ENCODE measurements at regions not wholly inside any gene's neighbourhood (a gene's known extent, or its start where the extent isn't known, plus 50 kb on each side); places are given as distances from the start of the nearest gene placed in this dataset.

DNA sequence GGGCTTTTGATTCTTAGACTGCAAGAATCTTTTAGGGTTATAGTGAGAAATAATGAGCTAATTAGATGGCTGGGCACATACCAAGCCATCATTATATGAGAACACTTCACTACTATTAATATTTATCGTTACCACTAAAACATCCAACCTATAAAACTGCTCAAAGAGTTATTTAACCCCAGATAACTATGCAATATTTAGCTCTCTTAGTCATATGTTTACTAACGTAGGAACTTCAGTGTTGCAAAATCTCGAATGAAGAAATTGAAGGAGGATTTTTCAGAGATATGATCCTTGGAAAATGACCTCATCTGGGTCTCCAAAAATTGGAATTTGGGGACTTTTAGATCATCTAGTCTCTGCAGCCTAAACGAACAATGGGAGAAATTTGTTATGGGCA is 265.0 kb upstream of the RPS6KA3 start:
- Histone ChIP-seq H4K20me1 (no peaks in the 10 kb centered on the region), H3K9ac (no peak overlapping the region), H3K36me3 (no peaks in the 10 kb centered on the region), H3K9me3 (replicated peaks in 1 of 11) (no peaks in the 10 kb centered on the region), H3K4me2 (no peak overlapping the region), H3K27ac (no peak overlapping the region), H3K27me3 (no peaks in the 10 kb centered on the region), H3K4me1 (peaks cover 0 to 21% (median 14%) of the 10 kb centered on the region in 10 experiments; a peak in 15 of 20 replicates), H3K4me3 (no peak overlapping the region)
- no peak for TF ChIP-seq Cebpa-rat (IDR thresholded peaks at IDR 0.05)

DNA sequence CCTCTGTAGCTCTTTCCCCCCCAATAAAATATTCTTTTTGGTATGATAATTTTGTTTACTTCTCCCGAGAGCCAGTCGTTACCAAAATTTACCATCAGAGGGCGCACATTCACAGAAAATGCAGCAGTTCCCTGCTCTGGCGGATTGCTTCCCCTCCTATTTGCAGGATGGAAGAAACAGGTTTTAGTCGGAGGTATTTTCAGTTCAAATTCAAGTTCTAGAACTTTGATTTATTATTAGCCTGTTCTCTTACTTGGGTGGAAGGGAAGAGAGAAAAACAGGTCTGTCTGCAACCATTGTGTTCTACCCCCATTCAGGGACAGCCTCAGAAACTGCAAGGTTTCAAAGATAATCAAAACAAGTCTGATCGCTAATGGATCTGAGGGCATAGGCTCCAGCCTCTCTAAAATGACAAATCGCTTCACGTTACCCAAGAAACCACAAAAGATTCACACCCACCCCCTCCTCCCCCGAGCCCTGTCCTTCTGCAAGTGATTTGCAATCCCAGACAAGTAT is 263.8 kb upstream of the RPS6KA3 start:
- Histone ChIP-seq H3K4me3 (no peak overlapping the region), H3K4me1 (peaks cover 0 to 21% (median 14%) of the 10 kb centered on the region in 10 experiments; a peak in 15 of 20 replicates), H3K36me3 (no peaks in the 10 kb centered on the region), H3K27me3 (no peaks in the 10 kb centered on the region), H3K9ac (no peak overlapping the region), H3K27ac (no peak overlapping the region), H3K9me3 (replicated peaks in 1 of 11) (no peaks in the 10 kb centered on the region), H3K4me2 (peak overlapping the region in 9 of 11 experiments; percentile 16 to 53 (median 33); a peak in 12 of 22 replicates), H4K20me1 (no peaks in the 10 kb centered on the region)
- no peak for TF ChIP-seq Cebpa-rat (IDR thresholded peaks at IDR 0.05)

DNA sequence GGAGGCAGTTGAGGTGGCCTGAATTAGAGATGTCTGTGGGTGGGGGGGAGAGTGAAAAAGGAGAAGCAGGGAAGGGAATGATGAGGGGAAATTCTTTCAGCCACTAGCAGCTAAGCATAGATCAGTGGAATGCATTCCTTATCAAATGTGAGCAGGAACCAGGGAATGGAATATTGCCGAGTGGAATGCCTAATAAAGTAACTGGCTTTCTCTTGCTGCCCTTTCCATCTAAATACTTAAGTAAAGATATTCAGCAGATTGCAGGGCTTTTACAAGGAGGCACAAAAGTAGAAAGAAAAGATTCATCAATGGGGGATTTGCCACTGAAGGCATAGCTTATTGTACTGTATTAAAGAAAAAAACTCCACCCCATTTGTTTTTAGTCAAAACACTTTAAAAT is 263.0 kb upstream of the RPS6KA3 start:
- no peak overlapping the region for H3K27ac ChIP-seq
- no peaks in the 10 kb centered on the region for H3K9me3 ChIP-seq (replicated peaks in 1 of 11)
- no peaks in the 10 kb centered on the region for H4K20me1 ChIP-seq
- no peaks in the 10 kb centered on the region for H3K27me3 ChIP-seq
- TF ChIP-seq Cebpa-rat (IDR thresholded peaks at IDR 0.05), result no peak
- no peak overlapping the region for H3K4me3 ChIP-seq
- no peak overlapping the region for H3K9ac ChIP-seq
- peaks cover 0 to 21% (median 14%) of the 10 kb centered on the region in 10 experiments; a peak in 15 of 20 replicates for H3K4me1 ChIP-seq
- H3K36me3 ChIP-seq, result no peaks in the 10 kb centered on the region
- peak overlapping the region in 5 of 11 experiments; percentile 19 to 45 (median 24); a peak in 10 of 22 replicates for H3K4me2 ChIP-seq

DNA sequence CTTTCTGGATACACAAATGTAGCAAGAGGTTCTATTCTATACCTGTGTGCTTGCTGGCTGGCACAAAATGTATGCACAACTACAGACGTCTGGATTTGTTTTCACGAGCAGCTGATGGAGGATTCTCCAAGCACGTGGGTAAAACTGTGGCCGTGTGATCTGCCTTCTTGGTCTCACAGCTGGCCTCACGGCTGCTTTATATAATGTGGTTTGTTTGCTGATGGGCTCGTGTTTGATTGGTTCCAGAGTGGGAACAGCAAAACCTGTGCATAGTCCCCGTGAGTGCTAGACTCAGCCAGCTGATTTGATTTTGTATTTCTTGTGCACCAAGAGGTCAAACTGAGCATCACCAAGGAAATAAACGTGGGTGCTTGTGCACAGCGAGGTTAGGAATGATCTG is 262.6 kb upstream of the RPS6KA3 start:
- Histone ChIP-seq H3K9ac (no peak overlapping the region), H3K4me2 (peak overlapping the region in 7 of 11 experiments; percentile 6 to 45 (median 23); a peak in 12 of 22 replicates), H4K20me1 (no peaks in the 10 kb centered on the region), H3K9me3 (replicated peaks in 1 of 11) (no peaks in the 10 kb centered on the region), H3K36me3 (no peaks in the 10 kb centered on the region), H3K4me1 (peaks cover 0 to 21% (median 14%) of the 10 kb centered on the region in 10 experiments; a peak in 15 of 20 replicates), H3K27ac (no peak overlapping the region), H3K27me3 (no peaks in the 10 kb centered on the region), H3K4me3 (no peak overlapping the region)
- no peak for TF ChIP-seq Cebpa-rat (IDR thresholded peaks at IDR 0.05)

DNA sequence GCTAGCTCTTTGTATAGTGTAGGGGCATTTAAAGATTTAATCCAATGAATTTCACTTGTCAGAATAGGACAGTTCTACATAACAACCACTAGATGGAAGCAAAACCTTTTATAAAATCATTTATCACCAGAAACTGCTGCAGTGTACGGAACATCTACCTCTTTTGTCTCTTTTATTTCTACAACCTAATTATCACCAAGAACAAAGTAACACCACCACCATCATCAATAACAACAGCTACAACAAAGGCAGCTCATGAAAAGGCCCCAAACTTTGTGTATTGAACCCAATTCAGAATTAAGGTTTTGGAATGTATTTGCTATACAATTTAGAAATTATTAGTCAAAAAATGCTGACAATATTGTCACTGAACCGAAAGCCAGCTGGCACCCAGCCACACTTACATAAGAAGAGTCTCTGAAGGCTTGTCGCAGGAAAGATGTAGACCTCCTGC is 260.9 kb upstream of the RPS6KA3 start:
- no peaks in the 10 kb centered on the region for H4K20me1 ChIP-seq
- no peak overlapping the region for H3K9ac ChIP-seq
- no peak overlapping the region for H3K27ac ChIP-seq
- H3K36me3 ChIP-seq, result no peaks in the 10 kb centered on the region
- H3K4me1 ChIP-seq, result peaks cover 8 to 26% (median 19%) of the 10 kb centered on the region in 10 experiments; a peak in 18 of 20 replicates
- no peak for TF ChIP-seq Cebpa-rat (IDR thresholded peaks at IDR 0.05)
- no peaks in the 10 kb centered on the region for H3K9me3 ChIP-seq (replicated peaks in 1 of 11)
- H3K27me3 ChIP-seq, result no peaks in the 10 kb centered on the region
- H3K4me3 ChIP-seq, result no peak overlapping the region
- H3K4me2 ChIP-seq, result no peak overlapping the region

DNA sequence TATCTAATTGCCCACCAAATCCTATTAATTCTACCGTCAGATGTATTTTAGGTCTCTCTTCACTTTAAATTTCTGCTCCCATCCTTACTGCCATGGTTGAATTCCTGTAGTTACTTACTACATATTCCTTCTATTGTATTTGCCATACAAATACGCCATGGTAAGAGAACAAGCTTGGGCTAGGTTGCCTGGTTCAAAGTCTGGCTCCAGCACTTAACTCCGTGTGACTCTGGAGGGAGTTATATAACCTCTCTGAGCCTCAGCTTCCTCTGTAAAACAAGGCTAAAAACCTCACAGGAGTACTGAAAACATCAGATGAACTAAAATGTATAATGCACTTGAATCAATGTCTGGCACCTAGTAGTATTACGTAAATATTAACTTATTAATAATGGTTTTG is 260.3 kb upstream of the RPS6KA3 start:
- no peak overlapping the region for H3K27ac ChIP-seq
- H3K4me3 ChIP-seq, result no peak overlapping the region
- no peaks in the 10 kb centered on the region for H4K20me1 ChIP-seq
- H3K9me3 ChIP-seq (replicated peaks in 1 of 11), result no peaks in the 10 kb centered on the region
- no peak overlapping the region for H3K9ac ChIP-seq
- no peaks in the 10 kb centered on the region for H3K27me3 ChIP-seq
- no peak for TF ChIP-seq Cebpa-rat (IDR thresholded peaks at IDR 0.05)
- no peak overlapping the region for H3K4me2 ChIP-seq
- peaks cover 8 to 26% (median 19%) of the 10 kb centered on the region in 10 experiments; a peak in 18 of 20 replicates for H3K4me1 ChIP-seq
- H3K36me3 ChIP-seq, result no peaks in the 10 kb centered on the region

DNA sequence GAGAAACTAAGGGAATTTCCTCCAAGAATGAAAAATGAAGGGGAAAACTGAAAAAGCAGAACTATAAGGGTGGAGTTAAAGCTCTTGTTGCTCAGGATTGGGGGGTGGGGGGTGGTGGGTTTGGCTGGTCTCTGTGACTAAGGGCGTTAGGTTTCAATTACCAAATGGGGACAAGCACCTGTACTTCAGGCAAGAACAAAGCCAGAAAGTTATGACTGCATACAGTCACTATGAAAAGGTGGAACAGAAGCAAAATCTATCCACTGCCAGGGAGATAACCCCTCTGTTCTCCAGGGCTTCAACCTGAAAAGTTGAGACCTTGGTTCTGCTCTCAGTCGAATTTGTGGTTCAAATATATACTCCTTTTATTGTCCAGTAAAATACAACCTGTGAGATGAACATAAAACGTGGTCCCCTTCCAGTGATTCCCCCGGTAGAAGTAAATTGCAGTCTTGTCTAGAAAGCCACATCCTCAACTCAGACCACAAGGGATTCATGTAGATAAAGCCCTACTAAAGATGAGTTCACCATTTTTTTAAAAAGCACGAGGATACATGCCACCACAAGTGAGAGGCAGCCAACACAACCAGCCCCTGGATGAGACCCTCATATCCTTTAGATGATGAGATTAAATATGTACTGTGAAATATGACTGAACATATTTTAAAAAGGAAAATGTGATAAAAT is 257.1 kb upstream of the RPS6KA3 start:
- H3K4me1 ChIP-seq, result peaks cover 0 to 14% (median 5%) of the 10 kb centered on the region in 10 experiments; a peak in 11 of 20 replicates
- no peak overlapping the region for H3K9ac ChIP-seq
- no peaks in the 10 kb centered on the region for H4K20me1 ChIP-seq
- H3K4me3 ChIP-seq, result no peak overlapping the region
- no peaks in the 10 kb centered on the region for H3K36me3 ChIP-seq
- no peaks in the 10 kb centered on the region for H3K9me3 ChIP-seq (replicated peaks in 1 of 11)
- peaks cover 0 to 7% (median 0%) of the 10 kb centered on the region in 11 experiments; a peak in 1 of 22 replicates for H3K27me3 ChIP-seq
- H3K4me2 ChIP-seq, result peak overlapping the region in 6 of 11 experiments; percentile 15 to 37 (median 25); a peak in 8 of 22 replicates
- no peak for TF ChIP-seq Cebpa-rat (IDR thresholded peaks at IDR 0.05)
- H3K27ac ChIP-seq, result no peak overlapping the region

DNA sequence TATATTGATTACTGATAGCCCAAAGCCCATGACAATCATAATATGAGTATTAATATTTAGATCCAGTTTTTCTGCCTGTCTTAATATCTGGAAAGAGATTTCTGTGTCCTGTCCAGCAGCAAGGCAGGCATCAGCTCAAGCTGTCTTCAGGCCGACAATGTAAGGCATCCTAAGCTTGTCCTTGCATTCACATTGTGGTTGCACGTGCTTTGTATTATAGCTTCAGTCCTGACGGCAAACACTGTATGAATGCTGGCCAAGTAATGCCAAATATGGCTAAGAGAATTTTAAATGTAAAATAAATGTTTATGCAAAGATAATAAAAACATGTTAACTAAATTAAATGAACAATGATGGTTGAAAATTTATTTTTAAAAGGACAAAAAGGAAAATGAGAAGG is 255.7 kb upstream of the RPS6KA3 start:
- no peak overlapping the region for H3K4me3 ChIP-seq
- H3K27me3 ChIP-seq, result peaks cover 0 to 13% (median 0%) of the 10 kb centered on the region in 11 experiments; a peak in 1 of 22 replicates
- no peak for TF ChIP-seq Cebpa-rat (IDR thresholded peaks at IDR 0.05)

DNA sequence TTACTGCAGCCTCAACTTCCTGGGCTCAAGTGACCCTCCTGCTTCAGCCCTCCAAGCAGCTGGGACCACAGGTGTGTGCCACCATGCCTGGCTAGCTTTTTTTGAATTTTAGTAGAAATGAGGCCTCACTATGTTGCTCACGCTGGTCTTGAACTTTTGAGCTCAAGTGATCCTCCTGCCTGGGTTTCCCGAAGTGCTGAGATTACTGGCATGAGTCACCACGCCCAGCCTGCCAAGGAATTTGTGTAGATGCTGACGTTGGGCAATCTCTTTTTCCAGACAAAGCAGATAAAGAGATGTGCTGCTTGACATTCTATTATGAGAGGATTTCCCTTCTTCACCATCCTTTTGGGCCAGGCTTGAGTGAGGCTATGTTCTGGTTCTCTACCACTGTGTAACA is 254.5 kb upstream of the RPS6KA3 start:
- no peak overlapping the region for H3K27ac ChIP-seq

More for the DNA sequence above, 255.7 kb upstream of the RPS6KA3 start:
- no peak overlapping the region for H3K9ac ChIP-seq
- peaks cover 0 to 14% (median 5%) of the 10 kb centered on the region in 10 experiments; a peak in 10 of 20 replicates for H3K4me1 ChIP-seq
- no peak overlapping the region for H3K4me2 ChIP-seq
- H4K20me1 ChIP-seq, result no peaks in the 10 kb centered on the region
- H3K36me3 ChIP-seq, result no peaks in the 10 kb centered on the region
- H3K9me3 ChIP-seq (replicated peaks in 1 of 11), result no peaks in the 10 kb centered on the region
- H3K27ac ChIP-seq, result no peak overlapping the region

More for the DNA sequence above, 254.5 kb upstream of the RPS6KA3 start:
- Histone ChIP-seq H3K9me3 (replicated peaks in 1 of 11) (no peaks in the 10 kb centered on the region), H3K4me1 (peaks cover 5 to 25% (median 10%) of the 10 kb centered on the region in 10 experiments; a peak in 14 of 20 replicates), H3K4me2 (peak overlapping the region in 1 of 11 experiments; percentile 16; a peak in 1 of 22 replicates), H3K4me3 (no peak overlapping the region), H3K9ac (no peak overlapping the region), H3K27me3 (peaks cover 0 to 17% (median 0%) of the 10 kb centered on the region in 11 experiments; a peak in 1 of 22 replicates), H4K20me1 (no peaks in the 10 kb centered on the region), H3K36me3 (no peaks in the 10 kb centered on the region)
- TF ChIP-seq Cebpa-rat (IDR thresholded peaks at IDR 0.05), result no peak
